Osteocyte (in vitro differentiated cells): ENCODE measurements at regions not wholly inside any gene's neighbourhood (a gene's known extent, or its start where the extent isn't known, plus 50 kb on each side); places are given as distances from the start of the nearest gene placed in this dataset.

Source experiments
- DNase-seq: peaks from one replicate; pipeline ENCODE4 v3.0.0; 2021; ENCODE audit warnings: mixed read lengths; ENCODE audit not compliant: unreplicated experiment; ENCODE audit errors: extremely low spot score
- H3K27ac Mint-ChIP-seq: one replicate; pipeline ENCODE4 v1.8.0; 2021; ENCODE audit warnings: mild to moderate bottlenecking, mixed read lengths; ENCODE audit not compliant: unreplicated experiment
- H3K27me3 Mint-ChIP-seq: one replicate; pipeline ENCODE4 v1.8.0; 2021; ENCODE audit warnings: mixed read lengths; ENCODE audit not compliant: unreplicated experiment
- H3K36me3 Mint-ChIP-seq: one replicate; pipeline ENCODE4 v1.8.0; 2021; ENCODE audit warnings: mixed read lengths; ENCODE audit not compliant: unreplicated experiment
- H3K4me1 Mint-ChIP-seq: one replicate; pipeline ENCODE4 v1.8.0; 2021; ENCODE audit warnings: mixed read lengths; ENCODE audit not compliant: unreplicated experiment
- H3K4me3 Mint-ChIP-seq: one replicate; pipeline ENCODE4 v1.8.0; 2021; ENCODE audit warnings: mild to moderate bottlenecking, moderate library complexity, mixed read lengths; ENCODE audit not compliant: unreplicated experiment
- H3K9me3 Mint-ChIP-seq: one replicate; pipeline ENCODE4 v1.8.0; 2021; ENCODE audit warnings: mixed read lengths; ENCODE audit not compliant: unreplicated experiment
- CTCF ChIP-seq: fragments of 200-600 bp; sonication (generic); IDR thresholded peaks from 2 replicates; pipeline ENCODE4 v1.5.0; 2021; ENCODE audit warnings: antibody characterized with exemption, mild to moderate bottlenecking, moderate library complexity

DNA sequence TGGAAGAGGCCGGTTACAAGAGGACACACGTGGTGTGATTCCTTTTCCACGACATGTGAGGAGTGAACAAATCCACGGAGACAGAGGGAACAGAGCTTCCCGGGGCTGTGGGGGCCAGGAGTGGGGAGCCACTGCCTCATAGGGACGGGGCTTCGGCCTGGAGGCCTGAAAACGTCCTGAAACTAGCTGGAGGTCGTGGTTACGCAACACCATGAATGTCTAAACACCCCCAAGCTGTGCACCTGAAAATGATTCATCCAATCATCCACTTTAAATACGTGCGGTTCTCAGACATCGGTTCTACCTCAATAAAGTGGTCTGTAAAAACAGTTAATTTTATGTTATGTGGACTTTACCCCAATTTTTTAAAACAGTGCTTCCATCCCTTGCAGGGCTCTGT, 65.3 kb upstream of the PPP1R26 start:
- no peak overlapping the region for H3K27ac Mint-ChIP-seq
- H3K4me3 Mint-ChIP-seq = no peak overlapping the region
- no peaks in the 10 kb centered on the region for H3K36me3 Mint-ChIP-seq
- peaks cover 13% of the 10 kb centered on the region for H3K27me3 Mint-ChIP-seq
- H3K9me3 Mint-ChIP-seq = no peaks in the 10 kb centered on the region
- H3K4me1 Mint-ChIP-seq = no peaks in the 10 kb centered on the region
- TF ChIP-seq CTCF = no peak
- no peak for DNase-seq

DNA sequence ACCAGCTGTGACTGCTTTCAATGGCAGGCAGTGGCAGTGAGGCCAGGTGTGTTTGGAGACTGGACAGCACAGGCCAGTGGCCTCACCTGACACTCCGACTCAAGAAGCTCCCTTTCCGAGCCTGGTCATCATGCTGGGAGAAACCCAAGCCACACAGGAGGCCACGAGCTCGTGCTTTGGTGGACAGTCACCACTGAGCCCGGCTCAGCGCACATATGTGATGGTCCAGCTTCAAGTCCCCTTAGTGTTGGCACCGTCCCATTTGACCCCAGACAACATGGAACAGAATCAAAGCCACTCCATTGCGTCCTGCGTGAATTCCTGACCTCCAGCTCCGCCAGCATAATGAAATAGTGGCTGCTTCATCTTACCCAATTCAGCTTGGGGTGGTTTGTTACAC, 64.0 kb upstream of the PPP1R26 start:
- Mint-ChIP-seq H3K27ac (no peak overlapping the region), H3K36me3 (no peaks in the 10 kb centered on the region), H3K4me1 (no peaks in the 10 kb centered on the region), H3K27me3 (peaks cover 13% of the 10 kb centered on the region), H3K9me3 (no peaks in the 10 kb centered on the region), H3K4me3 (no peak overlapping the region)
- DNase-seq = no peak
- no peak for TF ChIP-seq CTCF

GRCh38 chr9:135416664-135417290, 62.8 kb upstream of the PPP1R26 start:
- DNase-seq = no peak
- peaks cover 13% of the 10 kb centered on the region for H3K27me3 Mint-ChIP-seq
- H3K36me3 Mint-ChIP-seq = no peaks in the 10 kb centered on the region
- no peak overlapping the region for H3K4me3 Mint-ChIP-seq
- no peak overlapping the region for H3K27ac Mint-ChIP-seq
- H3K4me1 Mint-ChIP-seq = no peaks in the 10 kb centered on the region
- no peaks in the 10 kb centered on the region for H3K9me3 Mint-ChIP-seq
- no peak for TF ChIP-seq CTCF

DNA sequence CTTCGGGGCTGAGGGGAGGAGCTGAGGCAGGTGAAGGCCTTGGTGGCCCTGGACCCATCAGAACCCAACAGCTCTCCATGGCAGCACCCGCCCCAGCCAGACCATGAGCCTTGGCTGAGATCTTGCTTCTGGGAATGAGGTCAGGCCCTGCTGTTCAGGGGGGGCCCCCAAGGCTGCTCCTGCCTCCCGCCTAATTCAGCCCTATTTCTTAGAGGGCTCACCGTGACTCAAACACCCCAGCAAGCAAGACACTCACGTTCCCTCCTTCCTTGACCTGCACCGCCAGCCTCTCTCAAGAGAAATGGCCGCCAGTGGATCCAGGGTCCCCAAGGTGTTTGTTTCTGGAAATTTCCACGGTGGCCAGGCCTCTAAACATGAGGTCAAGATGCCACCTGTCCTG, 61.4 kb upstream of the PPP1R26 start:
- H3K27me3 Mint-ChIP-seq = peaks cover 16% of the 10 kb centered on the region
- no peaks in the 10 kb centered on the region for H3K36me3 Mint-ChIP-seq
- no peak for TF ChIP-seq CTCF
- H3K4me1 Mint-ChIP-seq = no peaks in the 10 kb centered on the region
- H3K4me3 Mint-ChIP-seq = no peak overlapping the region
- H3K27ac Mint-ChIP-seq = no peak overlapping the region
- no peaks in the 10 kb centered on the region for H3K9me3 Mint-ChIP-seq
- DNase-seq = no peak

- no peaks in the 10 kb centered on the region for H3K36me3 Mint-ChIP-seq
- no peak overlapping the region for H3K4me3 Mint-ChIP-seq
- no peaks in the 10 kb centered on the region for H3K4me1 Mint-ChIP-seq
- no peak for TF ChIP-seq CTCF
- no peak for DNase-seq
- peaks cover 5% of the 10 kb centered on the region for H3K9me3 Mint-ChIP-seq
- H3K27ac Mint-ChIP-seq = no peak overlapping the region
- peaks cover 11% of the 10 kb centered on the region for H3K27me3 Mint-ChIP-seq
Measured at GRCh38 chr9:135419106-135419505, 60.5 kb upstream of the PPP1R26 start.
